ENCODE measurements at regions not wholly inside any gene's neighbourhood (a gene's known extent, or its start where the extent isn't known, plus 50 kb on each side); places are given as distances from the start of the nearest gene placed in this dataset.
"Not testable (repeated sequence)": the region's sequence is repeated elsewhere in the genome, so short reads cannot be mapped to it uniquely, and the experiment has no call there.

GRCh38 chr10:23934023-23934422, 274.9 kb upstream of the KIAA1217 start:
- TF ChIP-seq, protein P1, sequence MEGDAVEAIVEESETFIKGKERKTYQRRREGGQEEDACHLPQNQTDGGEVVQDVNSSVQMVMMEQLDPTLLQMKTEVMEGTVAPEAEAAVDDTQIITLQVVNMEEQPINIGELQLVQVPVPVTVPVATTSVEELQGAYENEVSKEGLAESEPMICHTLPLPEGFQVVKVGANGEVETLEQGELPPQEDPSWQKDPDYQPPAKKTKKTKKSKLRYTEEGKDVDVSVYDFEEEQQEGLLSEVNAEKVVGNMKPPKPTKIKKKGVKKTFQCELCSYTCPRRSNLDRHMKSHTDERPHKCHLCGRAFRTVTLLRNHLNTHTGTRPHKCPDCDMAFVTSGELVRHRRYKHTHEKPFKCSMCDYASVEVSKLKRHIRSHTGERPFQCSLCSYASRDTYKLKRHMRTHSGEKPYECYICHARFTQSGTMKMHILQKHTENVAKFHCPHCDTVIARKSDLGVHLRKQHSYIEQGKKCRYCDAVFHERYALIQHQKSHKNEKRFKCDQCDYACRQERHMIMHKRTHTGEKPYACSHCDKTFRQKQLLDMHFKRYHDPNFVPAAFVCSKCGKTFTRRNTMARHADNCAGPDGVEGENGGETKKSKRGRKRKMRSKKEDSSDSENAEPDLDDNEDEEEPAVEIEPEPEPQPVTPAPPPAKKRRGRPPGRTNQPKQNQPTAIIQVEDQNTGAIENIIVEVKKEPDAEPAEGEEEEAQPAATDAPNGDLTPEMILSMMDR (IDR thresholded peaks at IDR 0.05 in 2 of 3, conservative IDR thresholded peaks at IDR 0.05 in 1 of 3; ENCODE audit: control insufficient read depth in 2 of 3, extremely low read depth in 1 of 3, insufficient read depth in 1 of 3, low read depth in 3 of 3, low read length in 3 of 3): not testable (repeated sequence)
- not testable (repeated sequence) for TF ChIP-seq MXI1 (IDR thresholded peaks at IDR 0.05; ENCODE audit: low read depth, low read length); CEBPB (IDR thresholded peaks at IDR 0.05; ENCODE audit: borderline replicate concordance in 1 of 2, low read depth in 2 of 2, low read length in 2 of 2); ZNF274 (IDR thresholded peaks at IDR 0.05; ENCODE audit: insufficient read depth, insufficient read length); NRF1 (conservative IDR thresholded peaks at IDR 0.05; ENCODE audit: low read depth, low read length); TCF7 (IDR thresholded peaks at IDR 0.05; ENCODE audit: borderline replicate concordance); POLR2AphosphoS5 (IDR thresholded peaks at IDR 0.05; ENCODE audit: low read length); YY1 (IDR thresholded peaks at IDR 0.05; ENCODE audit: low read depth, low read length); TCF3 (IDR thresholded peaks at IDR 0.05; ENCODE audit: borderline replicate concordance, insufficient read depth, low read depth, low read length); EP300 (IDR thresholded peaks at IDR 0.05; ENCODE audit: borderline replicate concordance in 1 of 2, control insufficient read depth in 1 of 2, low read depth in 2 of 2, low read length in 2 of 2); HDAC2 (IDR thresholded peaks at IDR 0.05); SREBF1 (IDR thresholded peaks at IDR 0.05; ENCODE audit: low read length); RCOR1 (conservative IDR thresholded peaks at IDR 0.05; ENCODE audit: low read depth, low read length); EGR1 (IDR thresholded peaks at IDR 0.05; ENCODE audit: borderline replicate concordance in 1 of 2, low read depth in 2 of 2, low read length in 2 of 2)

Measured in GM12878 (cell line).